GM19240 (cell line): ENCODE measurements at regions not wholly inside any gene's neighbourhood (a gene's known extent, or its start where the extent isn't known, plus 50 kb on each side); places are given as distances from the start of the nearest gene placed in this dataset.
"Not testable (repeated sequence)": the region's sequence is repeated elsewhere in the genome, so short reads cannot be mapped to it uniquely, and the experiment has no call there.

Source experiments
- DNase-seq: peaks from one replicate; pipeline ENCODE4 v3.0.0; 2011; ENCODE audit warnings: low spot score; ENCODE audit not compliant: insufficient read length

DNA sequence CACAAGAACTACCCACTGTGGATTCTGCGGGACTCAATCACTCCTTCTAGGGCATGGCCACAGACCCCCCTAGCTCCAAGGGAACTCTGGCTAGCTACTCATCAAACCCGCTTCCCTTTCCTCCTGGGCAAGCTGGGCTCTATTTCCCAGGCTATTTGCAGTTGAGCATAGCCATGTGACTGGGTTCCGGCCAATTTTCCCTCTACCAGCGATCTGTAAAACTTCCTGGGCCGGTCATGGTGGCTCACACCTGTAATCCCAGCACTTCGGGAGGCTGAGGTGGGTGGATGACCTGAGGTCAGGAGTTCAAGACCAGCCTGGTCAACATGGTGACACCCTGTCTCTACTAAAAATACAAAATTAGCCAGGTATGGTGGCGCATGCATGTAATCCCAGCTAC lies 214.9 kb upstream of the IRF2BP2 start:
- not testable (repeated sequence) for DNase-seq

DNA sequence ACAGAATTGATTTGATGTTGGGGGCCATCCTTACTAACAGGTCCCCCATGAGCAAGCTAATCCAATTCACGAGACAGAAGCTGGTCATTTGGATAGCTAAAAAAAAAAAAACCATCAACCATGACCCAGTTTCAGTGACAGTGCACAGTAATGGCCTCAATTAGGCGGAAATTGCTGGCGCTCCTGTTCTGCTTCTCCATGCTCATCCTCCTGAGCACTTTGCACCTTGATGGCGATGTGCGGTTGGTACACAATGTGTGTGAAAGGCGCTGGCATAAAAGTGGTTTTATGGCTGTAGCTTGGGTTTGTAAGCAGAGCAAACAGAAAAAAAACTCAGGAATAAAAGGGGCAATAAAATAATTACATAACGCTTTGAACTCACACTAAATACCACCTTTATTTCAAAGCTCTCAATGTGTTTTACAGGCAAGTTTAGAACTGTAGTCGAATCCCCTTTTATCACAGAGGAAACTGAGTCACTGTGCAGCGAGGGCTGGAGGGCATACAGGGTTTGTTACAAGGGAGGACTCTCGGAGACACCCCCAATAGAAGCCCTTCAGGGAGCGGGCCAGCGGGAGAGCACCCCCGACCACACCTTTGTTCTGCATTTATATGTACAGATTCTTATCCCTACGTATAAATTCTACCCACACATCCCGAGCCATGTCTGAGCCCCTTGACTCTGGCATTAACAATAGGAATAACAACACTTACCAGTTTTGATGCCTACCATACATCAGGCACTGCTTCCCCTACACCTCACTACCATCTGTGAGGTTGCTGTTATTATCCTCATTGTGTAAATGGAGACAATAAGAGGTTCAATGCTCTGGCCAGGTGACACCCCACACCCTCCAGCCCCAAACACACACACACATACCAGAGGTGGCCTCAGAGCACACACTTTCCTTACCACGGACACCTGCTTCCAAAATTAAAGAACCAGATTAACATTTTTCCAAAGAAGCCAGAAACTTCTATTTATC lies 213.5 kb upstream of the IRF2BP2 start:
- no peak for DNase-seq

DNA sequence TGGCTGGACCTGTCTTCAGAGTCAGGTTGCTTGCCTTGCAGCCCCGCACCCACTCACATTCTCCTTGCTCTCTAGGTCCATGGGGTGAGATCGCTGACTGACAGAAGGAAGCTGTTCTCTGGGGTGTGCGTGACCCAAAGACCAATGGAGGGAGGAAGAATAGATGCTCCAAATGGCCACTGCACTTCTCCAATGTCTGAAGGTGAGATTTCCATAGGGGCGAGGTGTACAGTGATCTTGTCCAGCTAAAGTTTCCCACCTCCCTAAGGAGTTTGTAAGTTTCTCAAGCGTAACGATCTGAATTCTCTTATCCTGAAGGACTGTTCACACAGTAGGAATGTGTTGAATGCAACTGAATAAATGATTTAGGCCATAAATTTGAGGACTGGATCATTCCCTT lies 211.9 kb upstream of the IRF2BP2 start:
- DNase-seq, result no peak

DNA sequence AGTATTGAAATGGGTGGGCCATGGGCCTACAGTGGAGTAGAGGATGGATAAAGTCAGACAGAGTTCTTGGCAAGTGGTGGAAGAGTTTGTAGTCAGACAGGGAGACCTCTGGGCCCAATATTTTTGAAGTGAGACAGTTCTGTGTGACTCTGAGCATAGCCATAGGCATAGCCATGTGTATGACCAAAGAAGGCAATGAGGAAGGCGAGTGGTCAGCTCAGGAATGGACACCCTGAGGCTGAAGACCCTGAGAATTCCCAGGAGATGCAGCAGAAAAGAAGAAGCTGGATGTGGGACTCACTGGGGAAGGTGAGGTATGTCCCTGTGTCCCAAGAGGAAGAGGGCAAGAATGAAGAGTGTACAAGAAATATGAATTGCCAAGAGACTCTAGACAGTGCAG lies 210.6 kb upstream of the IRF2BP2 start:
- DNase-seq, result no peak

DNA sequence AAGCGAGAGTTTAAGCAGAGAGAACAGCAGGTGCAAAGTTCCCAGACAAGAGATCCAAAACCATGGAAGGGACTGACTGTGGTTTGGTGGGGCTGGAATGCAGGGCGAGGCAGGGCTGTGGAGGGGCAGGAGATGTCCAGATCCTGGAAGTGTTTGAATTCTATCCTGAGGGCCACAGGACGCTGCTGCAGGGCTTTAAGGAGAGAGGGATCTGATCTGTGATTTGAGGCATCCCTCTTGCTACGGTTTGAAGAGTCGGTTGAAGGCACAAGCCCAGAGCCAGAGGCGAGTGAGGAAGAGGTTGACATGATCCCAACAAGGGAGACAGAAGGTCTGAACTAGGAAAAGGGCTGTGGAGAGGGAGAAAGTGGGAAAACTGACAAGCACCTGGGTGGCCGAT lies 209.9 kb upstream of the IRF2BP2 start:
- not testable (repeated sequence) for DNase-seq

DNA sequence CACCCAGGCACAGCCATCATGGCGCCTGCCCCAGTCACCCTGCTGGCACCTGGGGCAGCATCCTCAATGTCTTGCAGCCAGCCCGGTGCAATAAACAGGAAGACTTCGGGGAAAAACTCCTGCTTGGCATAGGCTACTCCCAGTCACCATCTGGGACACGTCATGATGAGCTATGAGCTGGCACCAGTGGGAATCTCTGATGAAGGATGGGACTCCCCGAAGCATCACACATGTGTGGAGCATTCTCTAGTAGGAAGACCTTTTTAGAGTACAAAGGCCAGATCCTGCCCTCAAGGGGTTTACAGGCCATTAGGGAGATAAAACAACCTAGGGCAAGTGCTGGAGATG lies 208.0 kb upstream of the IRF2BP2 start:
- DNase-seq, result not testable (repeated sequence)

DNA sequence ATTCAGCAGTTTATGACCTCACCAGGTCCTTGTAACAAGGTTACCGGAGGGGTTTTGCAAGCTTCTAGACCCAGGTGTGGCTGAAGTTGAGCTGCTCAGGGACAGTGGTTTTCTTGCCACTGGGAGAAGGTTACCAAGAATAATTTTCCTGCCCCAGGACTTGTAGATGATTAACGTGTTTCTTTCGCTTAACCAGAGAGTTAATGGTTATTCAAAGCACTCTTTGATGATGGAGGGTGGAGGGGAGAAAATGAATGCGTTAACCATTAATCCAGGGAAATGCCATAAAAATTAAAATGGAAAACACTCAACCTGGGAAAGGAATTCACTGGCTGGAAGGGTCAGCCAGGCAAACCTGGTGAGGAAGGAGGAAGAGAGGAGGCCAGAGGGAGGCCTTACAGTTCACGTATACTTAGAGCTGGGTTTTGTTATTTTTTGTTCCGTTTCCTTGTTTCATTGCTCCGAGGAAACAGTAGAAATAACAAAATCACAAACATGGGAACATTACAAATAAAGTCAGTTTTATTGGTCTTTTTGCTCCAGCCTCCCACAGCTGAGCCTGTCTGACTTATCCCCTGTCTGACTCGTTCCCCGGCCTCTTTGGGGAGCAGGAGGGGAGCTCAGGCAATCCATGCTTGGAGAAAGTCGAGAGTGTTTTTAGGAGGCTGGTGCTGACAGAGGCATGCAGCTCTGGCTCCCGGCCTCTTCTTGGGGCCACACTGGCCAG lies 207.5 kb upstream of the IRF2BP2 start:
- DNase-seq, result not testable (repeated sequence)

DNA sequence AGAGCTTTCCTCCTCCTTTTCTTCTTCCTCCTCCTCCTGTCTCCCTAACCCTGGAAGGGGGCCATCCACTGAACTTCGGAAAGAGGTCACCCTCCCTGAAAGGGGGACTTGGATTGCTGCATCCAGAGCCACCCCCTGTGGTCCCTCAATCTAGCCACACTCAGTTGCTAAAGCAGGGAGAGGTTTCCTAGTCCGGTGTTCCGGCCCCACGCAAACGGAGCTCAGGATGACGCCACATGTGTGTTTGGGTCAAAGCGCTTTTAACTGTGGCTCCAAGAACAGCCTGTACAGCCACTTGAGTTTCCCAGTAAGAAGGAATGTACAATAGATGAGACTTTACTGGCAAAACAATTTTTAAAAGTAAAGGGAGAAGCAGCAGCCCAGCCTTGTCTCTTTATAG lies 206.9 kb upstream of the IRF2BP2 start:
- not testable (repeated sequence) for DNase-seq

DNA sequence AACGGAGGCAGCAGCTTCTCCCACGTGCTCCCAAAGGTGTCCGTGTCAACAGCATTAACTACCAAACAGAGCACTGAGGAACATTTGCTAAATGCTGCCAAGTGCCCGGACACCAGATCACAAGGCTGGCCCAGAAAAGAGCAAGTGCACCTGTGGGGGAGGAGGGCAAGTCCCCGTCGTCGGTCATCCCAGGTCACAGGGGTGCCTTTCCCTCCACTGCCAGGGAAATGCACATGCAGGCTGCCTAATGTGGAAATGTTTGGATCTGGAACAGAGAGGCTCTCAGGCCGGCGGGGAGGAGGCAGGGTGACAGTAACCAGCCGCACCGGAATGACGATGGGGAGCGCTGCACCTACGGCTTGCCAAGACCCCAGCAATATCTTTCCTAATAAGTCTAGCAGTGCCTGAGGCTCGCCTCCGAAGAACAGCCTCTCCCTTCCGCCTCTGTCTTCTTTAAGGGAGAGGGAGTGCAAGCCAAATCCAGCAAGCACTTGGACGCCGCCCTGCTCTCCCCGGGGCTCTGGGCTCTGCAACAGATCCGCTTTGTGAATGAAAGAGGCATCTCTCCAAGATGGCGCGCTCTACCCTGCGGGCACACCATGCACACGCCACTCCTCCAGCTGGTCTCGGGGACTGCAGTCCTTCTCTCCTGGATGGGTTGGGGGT lies 206.3 kb upstream of the IRF2BP2 start:
- DNase-seq, result not testable (repeated sequence)

DNA sequence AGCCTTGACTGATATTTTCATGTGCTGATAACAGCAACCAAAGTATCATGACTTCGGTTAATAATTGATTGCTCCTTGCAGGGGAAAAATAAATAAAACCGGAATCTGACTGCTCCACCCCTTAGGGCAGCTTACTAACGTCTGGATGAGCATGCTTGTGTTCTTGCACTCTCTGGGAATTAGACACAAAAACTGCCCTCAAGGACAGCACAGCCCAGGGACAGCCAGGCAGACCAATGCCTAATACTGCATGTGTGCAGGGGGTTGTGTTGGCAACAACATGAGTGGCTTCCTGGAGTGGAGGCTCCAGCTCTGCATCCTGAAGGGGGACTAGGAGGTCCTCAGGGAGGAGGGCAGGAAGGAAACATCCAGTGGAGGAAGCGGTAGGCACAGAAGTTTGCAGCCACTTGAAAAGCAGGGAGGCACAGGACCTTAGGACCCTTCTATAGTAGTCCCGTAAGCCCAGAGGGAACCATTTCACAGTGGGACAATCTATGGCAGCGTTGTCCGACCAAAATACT lies 205.4 kb upstream of the IRF2BP2 start:
- DNase-seq, result not testable (repeated sequence)

DNA sequence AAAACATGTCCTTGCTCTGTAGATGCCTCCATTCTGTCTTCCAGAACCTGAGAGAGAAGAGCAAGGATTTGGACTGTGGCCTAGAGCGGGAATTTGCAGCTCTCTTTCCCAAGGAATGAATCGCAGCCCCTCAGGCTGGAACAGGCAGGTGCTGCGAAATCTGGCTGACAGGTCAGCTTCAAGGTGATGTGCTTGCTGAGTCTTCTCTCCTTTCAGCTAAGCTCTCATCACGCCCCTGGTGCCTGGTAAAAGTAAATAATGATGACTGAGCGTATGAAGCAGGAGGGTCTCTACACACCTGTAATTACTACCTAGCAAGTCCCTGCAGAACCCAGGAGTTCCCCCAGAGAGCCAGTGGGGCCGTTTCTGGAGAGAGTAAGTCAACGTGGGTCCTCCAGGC lies 204.3 kb upstream of the IRF2BP2 start:
- not testable (repeated sequence) for DNase-seq

DNA sequence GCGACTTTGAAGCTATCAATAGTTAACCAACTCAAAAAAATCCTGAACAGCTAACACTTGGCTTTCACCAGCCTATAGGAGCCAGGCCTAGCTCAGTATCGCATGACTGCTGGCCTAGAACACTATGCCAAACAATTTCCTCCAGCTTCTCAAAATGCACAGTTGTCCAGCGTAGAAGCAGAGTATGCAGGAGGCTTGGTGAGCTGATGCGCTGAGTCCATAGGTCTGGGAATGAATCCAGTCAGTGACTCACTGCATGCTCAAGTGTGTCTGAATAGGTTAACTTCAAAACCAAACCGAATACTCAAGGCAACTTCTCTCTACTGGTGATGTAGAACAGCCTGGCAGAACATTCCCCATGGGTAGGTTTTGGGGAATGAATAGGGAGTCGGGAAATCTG lies 201.8 kb upstream of the IRF2BP2 start:
- DNase-seq, result not testable (repeated sequence)

DNA sequence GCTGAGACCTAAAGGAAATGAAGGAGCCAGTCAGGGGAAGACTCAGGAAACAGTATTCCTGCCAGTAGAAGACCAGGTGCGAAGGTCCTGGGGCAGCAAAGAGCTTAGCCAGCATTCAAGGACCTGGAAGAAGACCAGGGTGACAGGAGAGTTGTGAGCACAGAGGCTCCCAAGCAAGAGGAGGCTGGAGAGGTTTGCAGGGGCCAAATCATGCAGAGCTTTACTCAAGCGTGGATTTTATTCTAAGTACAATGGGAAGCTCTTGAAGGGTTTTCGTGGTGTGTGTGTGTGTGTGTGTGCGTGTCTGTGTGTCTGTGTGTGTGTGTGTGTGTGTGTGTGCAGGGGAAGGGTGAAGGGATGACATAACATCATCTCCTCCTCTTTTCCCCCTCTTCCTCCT lies 200.7 kb upstream of the IRF2BP2 start:
- DNase-seq, result not testable (repeated sequence)

DNA sequence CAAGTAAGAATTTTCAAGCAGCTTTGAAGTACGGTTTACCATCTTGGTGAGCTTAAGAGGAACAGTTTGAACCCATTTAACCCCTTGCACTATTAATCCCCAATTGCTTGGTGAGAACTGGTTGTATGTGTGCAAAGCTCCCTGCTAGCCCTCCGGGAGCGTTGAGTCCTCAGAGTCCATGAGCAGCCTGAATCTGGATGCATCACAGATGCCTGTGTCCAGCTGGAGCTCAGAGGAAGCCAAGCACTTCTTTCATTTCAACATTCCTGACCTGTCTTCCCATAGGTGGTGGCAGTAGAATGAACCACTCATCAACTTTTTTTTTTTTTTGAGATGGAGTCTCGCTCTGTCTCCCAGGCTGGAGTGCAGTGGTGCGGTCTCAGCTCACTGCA lies 199.9 kb upstream of the IRF2BP2 start:
- not testable (repeated sequence) for DNase-seq

DNA sequence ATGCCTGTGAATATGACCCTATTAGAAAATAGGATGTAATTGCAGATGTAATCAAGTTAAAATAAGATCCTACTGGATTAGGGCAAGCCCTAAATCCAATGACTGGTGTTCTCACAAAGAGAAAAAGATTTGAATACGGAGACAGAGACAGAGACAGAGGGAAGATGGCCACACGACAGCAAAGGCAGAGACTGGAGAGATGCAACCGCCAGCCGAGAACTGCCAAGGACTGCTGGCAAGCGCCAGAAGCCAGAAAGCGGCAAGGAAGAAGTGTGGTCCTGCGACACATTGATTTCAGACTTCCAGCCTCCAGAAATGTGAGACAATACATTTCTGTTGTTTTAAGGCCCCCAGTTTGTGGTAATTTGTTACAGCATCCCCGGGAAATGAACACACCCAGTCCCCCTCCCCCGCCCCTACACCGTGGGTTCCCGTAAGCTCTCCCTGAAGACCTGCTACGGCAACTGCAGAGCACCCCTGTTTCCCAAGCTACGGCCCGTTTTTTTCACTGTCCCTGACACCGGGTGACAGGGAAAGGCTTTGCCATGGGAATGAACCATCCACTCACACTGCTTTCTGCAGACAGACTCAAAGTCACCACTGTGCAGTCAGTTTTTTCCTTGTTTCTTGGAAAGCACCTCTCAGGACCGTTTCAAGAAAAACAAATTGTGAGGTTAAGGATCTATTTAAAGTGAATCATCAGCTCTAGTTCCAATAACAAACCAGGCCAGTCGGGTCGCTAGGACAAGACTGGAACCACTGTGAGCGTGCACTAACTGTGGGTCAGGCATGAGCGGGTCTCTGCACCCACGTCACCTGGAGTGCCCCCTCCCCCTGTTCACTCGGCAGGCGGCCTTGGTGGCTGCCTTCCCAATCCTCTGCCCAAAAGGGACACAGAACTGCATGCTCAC lies 199.2 kb upstream of the IRF2BP2 start:
- DNase-seq, result not testable (repeated sequence)

DNA sequence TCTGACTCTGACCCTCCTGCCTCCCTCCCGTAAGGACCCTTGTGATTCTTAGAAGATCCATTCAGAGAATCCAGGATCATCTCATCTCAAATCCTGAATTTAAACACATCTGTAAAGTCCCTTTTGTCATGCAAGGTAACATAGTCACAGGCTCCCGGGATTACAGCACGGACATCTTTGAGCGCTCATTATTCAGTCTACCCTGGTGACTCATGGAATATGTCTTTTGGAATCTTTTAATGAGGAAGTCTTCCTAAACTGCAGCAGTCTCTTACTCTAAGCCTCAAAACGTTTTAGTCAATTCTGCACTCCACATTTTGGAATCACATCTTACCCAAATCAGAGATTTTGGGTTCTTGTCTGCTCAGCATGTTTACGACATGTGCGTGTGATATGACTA lies 198.5 kb upstream of the IRF2BP2 start:
- not testable (repeated sequence) for DNase-seq

DNA sequence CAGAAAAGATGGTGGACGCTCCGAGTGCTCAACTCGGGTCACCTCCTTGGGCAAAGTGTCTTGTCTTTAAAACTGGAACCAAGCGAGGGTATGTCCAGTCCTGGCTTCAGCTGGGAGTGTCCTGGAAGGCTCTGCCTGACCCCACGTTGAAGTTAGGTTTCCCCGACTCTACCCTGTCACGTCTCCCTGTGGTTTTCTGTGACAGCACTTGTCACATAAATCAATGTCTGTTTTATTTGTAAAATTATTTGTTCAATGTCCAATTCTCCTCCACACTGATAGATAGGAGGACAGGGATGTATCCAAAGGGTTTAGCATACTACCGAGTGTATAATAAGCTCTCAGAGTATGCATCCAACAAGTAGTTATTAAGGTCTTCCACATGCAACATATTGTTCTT lies 197.7 kb upstream of the IRF2BP2 start:
- not testable (repeated sequence) for DNase-seq

DNA sequence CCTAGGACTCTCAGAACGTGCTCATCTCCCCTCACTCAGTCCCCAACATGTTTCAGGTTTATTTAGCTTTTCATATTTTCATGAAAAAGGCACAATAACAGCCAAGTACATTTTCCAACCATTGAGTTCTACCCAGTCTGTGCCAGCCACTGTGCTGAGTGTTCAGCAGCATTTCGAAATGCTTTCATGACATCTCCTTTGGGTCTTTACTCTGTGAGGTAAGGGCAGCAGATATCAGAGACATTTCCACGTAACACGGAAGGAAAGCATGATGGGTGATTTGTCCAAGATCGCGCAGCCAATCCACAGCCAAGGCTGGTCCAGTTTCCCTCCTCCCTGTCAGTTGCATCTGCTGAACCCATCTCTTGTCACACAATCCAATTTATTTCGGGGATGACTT lies 192.6 kb upstream of the IRF2BP2 start:
- DNase-seq, result not testable (repeated sequence)

DNA sequence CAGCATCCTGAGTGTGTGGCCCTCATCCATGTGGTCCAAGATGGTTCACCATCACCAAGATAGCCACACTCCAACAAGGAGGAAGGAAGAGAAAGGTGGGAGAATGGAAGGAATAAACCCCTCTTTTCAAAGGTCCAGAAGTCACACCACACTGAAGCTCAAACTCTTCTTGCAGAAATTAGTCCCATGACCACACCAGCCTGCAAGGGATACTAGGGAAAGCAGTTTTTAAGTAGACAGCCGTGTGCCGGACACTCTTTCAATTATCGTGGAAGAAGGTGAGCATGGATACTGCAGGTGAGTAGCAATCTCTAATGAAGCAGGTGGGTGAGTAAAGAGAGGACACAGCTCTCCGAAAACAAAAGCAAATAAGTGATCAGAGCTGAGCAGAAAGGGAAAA lies 191.7 kb upstream of the IRF2BP2 start:
- DNase-seq, result not testable (repeated sequence)

DNA sequence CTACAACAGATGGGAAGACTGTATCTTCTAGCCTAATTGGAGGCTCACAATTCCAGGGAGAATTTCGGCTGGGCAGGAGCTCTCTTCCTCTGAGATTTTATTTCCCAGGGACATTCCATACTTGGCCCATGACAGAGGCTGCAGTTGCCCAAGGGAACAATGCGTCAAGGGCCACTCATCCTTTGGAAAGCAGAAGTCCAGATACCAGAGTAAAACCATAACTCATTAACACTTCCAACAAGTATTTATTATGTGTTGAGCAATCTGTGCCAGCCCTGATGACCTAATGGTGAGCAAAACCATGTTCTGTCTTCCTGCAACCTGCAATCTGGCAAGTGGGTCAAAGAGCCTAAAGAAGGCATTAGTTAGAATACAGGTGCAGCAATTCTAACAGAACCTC lies 191.2 kb upstream of the IRF2BP2 start:
- not testable (repeated sequence) for DNase-seq

DNA sequence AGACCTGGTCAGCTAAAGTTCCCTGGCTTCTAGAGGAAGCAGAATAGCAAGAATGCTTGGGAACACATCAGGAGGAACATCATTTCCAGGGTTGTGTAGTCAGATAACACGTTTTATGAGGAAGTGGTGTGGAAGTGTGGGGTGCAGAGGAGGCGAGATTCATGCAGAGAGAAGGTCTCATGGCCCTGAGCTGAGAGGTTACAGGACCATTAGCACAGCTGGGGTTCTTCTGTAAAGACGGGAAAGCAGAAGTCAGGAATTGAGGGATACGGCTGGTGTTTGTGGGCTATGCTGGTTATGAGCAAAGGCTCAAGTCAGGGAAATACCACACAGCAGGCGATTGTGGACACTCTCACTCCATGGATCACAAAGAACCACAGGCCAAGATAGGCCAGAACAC lies 190.6 kb upstream of the IRF2BP2 start:
- not testable (repeated sequence) for DNase-seq
